Right lobe of liver (tissue), 6 donors: ENCODE measurements at regions not wholly inside any gene's neighbourhood (a gene's known extent, or its start where the extent isn't known, plus 50 kb on each side); places are given as distances from the start of the nearest gene placed in this dataset.

Source experiments
- ATAC-seq, 4 donors: fragments of 200-7000 bp; cut with Tn5 transposase; one replicate each; pipeline ENCODE4 v1.9.1; 2020; ENCODE audit warnings: mild to moderate bottlenecking in 4 of 4, moderate library complexity in 4 of 4
- DNase-seq, 3 donors: peaks; one replicate each; pipeline ENCODE4 v3.0.0-alpha.2; 2020
- H3K27ac ChIP-seq, 3 donors: fragments of 200-600 bp; one replicate each; pipeline ENCODE4 v1.8.0; 2022
- H3K27me3 ChIP-seq, 2 donors: fragments of 200-600 bp; one replicate each; pipeline ENCODE4 v1.8.0; 2022
- H3K36me3 ChIP-seq, 4 donors: fragments of 200-600 bp; sonication (generic) in 1 of 4; one replicate each; pipeline versions ENCODE4 v1.5.1 to v1.8.0; 2017 to 2022; ENCODE audit warnings: control low read depth in 1 of 4
- H3K4me1 ChIP-seq, 4 donors: fragments of 200-600 bp; sonication (generic) in 1 of 4; one replicate each; pipeline versions ENCODE4 v1.5.1 to v1.8.0; 2017 to 2022; ENCODE audit warnings: control low read depth in 1 of 4
- H3K4me3 ChIP-seq, 3 donors: fragments of 200-600 bp; one replicate each; pipeline ENCODE4 v1.8.0; 2022
- H3K9me3 ChIP-seq, 4 donors: fragments of 200-600 bp; sonication (generic) in 1 of 4; one replicate each; pipeline versions ENCODE4 v1.5.1 to v1.8.0; 2017 to 2022; ENCODE audit warnings: control low read depth in 1 of 4
- CTCF ChIP-seq, 4 donors: fragments of 200-600 bp in 3 of 4; fragments of 450-650 bp in 1 of 4; IDR thresholded peaks; one replicate each; pipeline versions ENCODE4 v1.5.1 to v1.8.0; 2016 to 2022; ENCODE audit warnings: antibody characterized with exemption in 4 of 4, mild to moderate bottlenecking in 2 of 4
- POLR2A ChIP-seq: fragments of 450-650 bp; IDR thresholded peaks from one replicate; pipeline ENCODE4 v1.6.1; 2017; ENCODE audit warnings: antibody characterized with exemption, mild to moderate bottlenecking
- WGBS: methylation state at CpG from one replicate; pipeline ENCODE4 v1.1.6; 2018; ENCODE audit warnings: low coverage, low lambda C conversion rate; ENCODE audit not compliant: insufficient coverage; ENCODE audit errors: missing lambda C conversion rate; 5-methylcytosine and 5-hydroxymethylcytosine counted together
- intact Hi-C, 2 donors: fragments of 100-400 bp; cut with DNase I; formaldehyde crosslinking; loops; one replicate each; pipeline versions ENCODE4 v1.11.2 to v1.14.1; 2022
- donor health status: DM: no; HTN: yes; CAD: no.
- donor health status: DM: no; HTN: no; CAD: no.
- donor health status: DM: no; HTN: no; CAD: no.
- donor health status: DM: no; HTN: yes; CAD: no.
- donor health status: DM: no; HTN: yes; CAD: no.

DNA sequence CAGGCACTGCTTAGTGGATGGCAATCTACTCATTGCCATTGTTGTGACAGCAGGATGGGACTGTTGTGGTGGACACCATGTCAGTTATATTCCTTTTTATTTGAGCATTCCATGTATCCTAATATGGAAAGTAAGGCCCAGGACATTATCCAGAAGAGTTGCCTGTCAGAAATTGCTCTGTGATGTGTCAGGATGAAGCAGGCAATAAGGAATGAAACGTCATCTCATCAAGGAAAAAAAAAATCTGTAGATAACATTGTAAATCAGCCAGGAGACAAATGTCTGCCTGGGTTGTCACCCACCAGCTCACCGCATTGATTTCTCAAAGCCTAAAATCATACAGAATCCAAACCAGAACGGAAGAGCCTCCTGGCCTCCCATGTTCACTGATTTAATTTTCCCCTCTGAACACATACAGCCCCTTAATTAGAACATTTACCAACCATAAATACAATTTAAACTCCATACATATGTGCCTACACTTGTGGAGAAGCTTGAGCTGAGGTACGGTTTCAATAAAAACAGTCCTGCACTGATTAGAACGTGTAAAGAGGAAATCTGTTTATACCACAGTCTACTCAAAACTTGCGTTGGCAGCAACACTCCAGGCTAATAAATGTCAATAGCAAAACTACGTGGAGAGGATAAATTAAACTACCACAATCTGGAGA is 73.9 kb downstream of the FOXD1 start:
- DNase-seq: no peak
- WGBS: 44% methylated on average over 7 of the region's 7 CpGs
- TF ChIP-seq CTCF (IDR thresholded peaks at IDR 0.05): no peak
- no peak for TF ChIP-seq POLR2A
- intact Hi-C loops: no loop called here
- H3K4me1 ChIP-seq: no peaks in the 10 kb centered on the region
- H3K36me3 ChIP-seq: no peaks in the 10 kb centered on the region
- H3K27ac ChIP-seq: no peak overlapping the region
- no peak for ATAC-seq
- H3K4me3 ChIP-seq: no peak overlapping the region
- no peaks in the 10 kb centered on the region for H3K9me3 ChIP-seq
- H3K27me3 ChIP-seq: no peaks in the 10 kb centered on the region

DNA sequence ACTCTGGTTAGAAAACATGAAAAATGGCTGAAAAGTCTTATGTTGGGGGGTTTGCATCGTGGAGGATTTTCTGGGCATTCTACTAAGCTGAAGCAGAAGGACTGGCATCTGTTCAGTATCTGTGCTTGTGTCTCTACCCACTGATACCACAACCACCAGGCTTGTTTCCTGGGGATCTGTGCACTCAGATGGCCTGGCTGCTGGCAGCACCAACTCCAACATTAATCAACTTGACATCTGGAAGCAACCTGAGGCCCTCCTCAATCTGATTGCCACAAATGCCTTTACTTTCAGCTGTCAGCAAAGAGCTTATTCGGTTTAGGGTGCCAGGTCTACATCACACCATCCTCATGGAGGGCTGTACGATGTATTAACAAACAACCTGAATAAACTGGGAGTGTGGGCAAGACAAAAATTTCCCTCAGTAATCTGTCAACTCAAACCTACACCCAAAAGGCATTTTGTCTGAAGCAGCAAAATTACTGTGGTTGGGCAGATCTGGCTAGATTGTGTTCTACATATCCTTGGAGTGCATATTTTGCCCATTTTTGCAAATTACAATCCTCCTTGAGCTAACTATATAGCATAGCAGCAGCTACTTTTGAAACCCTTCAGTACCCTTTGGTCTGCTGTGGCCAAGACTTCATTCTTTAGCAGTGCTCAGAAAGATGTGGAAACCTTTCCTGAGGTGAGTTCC is 74.6 kb downstream of the FOXD1 start:
- H3K36me3 ChIP-seq: no peaks in the 10 kb centered on the region
- TF ChIP-seq POLR2A (no peak), CTCF (IDR thresholded peaks at IDR 0.05) (no peak)
- no peak for ATAC-seq
- H3K4me3 ChIP-seq: no peak overlapping the region
- no CpG with 5 or more reads among the region's 3 CpGs for WGBS
- no peak for DNase-seq
- intact Hi-C loops: no loop called here
- no peak overlapping the region for H3K27ac ChIP-seq
- no peaks in the 10 kb centered on the region for H3K9me3 ChIP-seq
- no peaks in the 10 kb centered on the region for H3K27me3 ChIP-seq
- no peaks in the 10 kb centered on the region for H3K4me1 ChIP-seq

GRCh38 chr5:73370640-73371583 is 77.7 kb downstream of the FOXD1 start:
- H3K9me3 ChIP-seq: no peaks in the 10 kb centered on the region
- no peaks in the 10 kb centered on the region for H3K36me3 ChIP-seq
- DNase-seq: no peak
- no peak overlapping the region for H3K4me3 ChIP-seq
- intact Hi-C loops: no loop called here
- ATAC-seq: no peak
- no peaks in the 10 kb centered on the region for H3K27me3 ChIP-seq
- H3K27ac ChIP-seq: no peak overlapping the region
- TF ChIP-seq CTCF (IDR thresholded peaks at IDR 0.05) (no peak), POLR2A (no peak)
- 43% methylated on average over 11 of the region's 12 CpGs for WGBS
- no peaks in the 10 kb centered on the region for H3K4me1 ChIP-seq

DNA sequence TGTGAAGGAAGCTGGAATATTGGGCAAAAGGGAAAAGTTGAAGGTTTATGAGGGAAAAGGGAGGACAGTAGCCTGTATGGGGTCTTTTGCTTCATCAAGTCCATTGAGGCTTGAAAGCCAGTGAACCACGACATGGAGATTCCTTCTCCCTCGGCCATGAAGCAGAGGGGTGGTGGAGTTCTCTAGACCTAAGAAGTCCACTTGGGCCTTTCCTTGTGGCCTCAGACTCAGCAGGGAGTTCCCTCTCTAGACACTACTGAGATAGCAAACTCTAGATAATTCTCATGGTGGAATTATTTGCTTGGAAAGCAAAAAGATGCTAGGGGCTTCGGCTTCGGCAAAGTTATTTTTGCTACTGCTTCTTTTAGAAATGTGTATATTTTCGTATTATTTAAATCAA is 78.5 kb downstream of the FOXD1 start:
- DNase-seq: no peak
- WGBS: 66% methylated on average over 5 of the region's 5 CpGs
- no peak for ATAC-seq
- H3K9me3 ChIP-seq: no peaks in the 10 kb centered on the region
- no peak overlapping the region for H3K27ac ChIP-seq
- H3K4me3 ChIP-seq: no peak overlapping the region
- no peak for TF ChIP-seq CTCF (IDR thresholded peaks at IDR 0.05)
- TF ChIP-seq POLR2A: no peak
- H3K27me3 ChIP-seq: no peaks in the 10 kb centered on the region
- H3K4me1 ChIP-seq: no peaks in the 10 kb centered on the region
- intact Hi-C loops: no loop called here
- H3K36me3 ChIP-seq: no peaks in the 10 kb centered on the region
